K562 (cell line): ENCODE measurements at regions not wholly inside any gene's neighbourhood (a gene's known extent, or its start where the extent isn't known, plus 50 kb on each side); places are given as distances from the start of the nearest gene placed in this dataset.

ENCODE experiments used
- ATAC-seq: fragments of 200-7000 bp; cut with Tn5 transposase; 3 replicates; pipeline ENCODE4 v1.9.1; 2020; ENCODE audit warnings: moderate library complexity
- BruUV-seq: library from RNA; stranded (reverse); fragments of 400-500 nt; replicated peaks from 2 replicates; lab custom pipeline; 2021; lab: Mats Ljungman, UMichigan
- CTCF ChIA-PET: fragments of 300-600 bp; formaldehyde crosslinking; extraction: SDS; loops from one replicate; lab custom pipeline; 2021; ENCODE audit warnings: low intra/inter-chr PET ratio; lab: Yijun Ruan, JAX
- POLR2A ChIA-PET: fragments of 300-600, 350-650 bp; sonication (Branson Sonifier 250); formaldehyde crosslinking; extraction: SDS; loops from one replicate; lab custom pipeline; 2021; ENCODE audit warnings: antibody characterized with exemption, inconsistent platforms; lab: Yijun Ruan, JAX
- DNase-seq, 4 experiments: peaks; one replicate each; pipeline versions ENCODE4 v3.0.0 to v3.0.0-alpha.2; 2011 to 2018; ENCODE audit warnings: low spot score in 3 of 4, mixed read lengths in 3 of 4; ENCODE audit errors: extremely low read depth in 1 of 4
- FAIRE-seq: peaks from 2 replicates; lab custom pipeline; 2011; peaks lifted over from hg19 to GRCh38; lab: Jason Lieb, UNC
- H2AFZ ChIP-seq: 2 replicates; pipeline ENCODE4 v1.6.0; 2011; ENCODE audit warnings: low read depth, low read length, control low read depth, inconsistent platforms
- H3K27ac ChIP-seq: fragments of 200-600 bp; 3 replicates; pipeline ENCODE4 v1.8.0; 2011; ENCODE audit warnings: low read depth, mild to moderate bottlenecking, control low read depth, inconsistent platforms, low read length, moderate library complexity, mixed read lengths; ENCODE audit errors: extremely low read depth
- H3K27me3 ChIP-seq, 2 experiments: fragments of 300-600 bp in 1 of 2; 2 replicates in 1 of 2; 3 replicates in 1 of 2; pipeline versions ENCODE4 v1.6.0 to v1.8.0; 2011; ENCODE audit warnings: inconsistent platforms in 2 of 2, low read length in 2 of 2, mild to moderate bottlenecking in 1 of 2, mixed read lengths in 1 of 2, moderate library complexity in 1 of 2; ENCODE audit not compliant: control insufficient read depth in 2 of 2, insufficient read depth in 2 of 2
- H3K36me3 ChIP-seq: fragments of 300-600 bp; 3 replicates; pipeline ENCODE4 v1.8.0; 2011; ENCODE audit warnings: mild to moderate bottlenecking, low read length, inconsistent platforms; ENCODE audit not compliant: control insufficient read depth, insufficient read depth
- H3K4me1 ChIP-seq, 2 experiments: fragments of 200-600 bp in 1 of 2; replicated peaks in 1 of 2; 2 replicates in 1 of 2; 3 replicates in 1 of 2; pipeline versions ENCODE4 v1.5.1 to v1.8.0; 2011; ENCODE audit warnings: inconsistent platforms in 2 of 2, low read length in 2 of 2, mild to moderate bottlenecking in 1 of 2, mixed read lengths in 1 of 2, moderate library complexity in 1 of 2; ENCODE audit not compliant: control insufficient read depth in 2 of 2, insufficient read depth in 2 of 2
- H3K4me2 ChIP-seq: 2 replicates; pipeline ENCODE4 v1.6.1; 2011; ENCODE audit warnings: low read length, control low read depth, inconsistent platforms, mixed read lengths; ENCODE audit not compliant: insufficient read depth
- H3K4me3 ChIP-seq: fragments of 200-600 bp; sonication (generic), shearing (Covaris generic); 2 replicates; pipeline ENCODE4 v1.5.1; 2016; ENCODE audit warnings: control low read depth, inconsistent platforms
- H3K79me2 ChIP-seq: fragments of 200-600 bp; 3 replicates; pipeline ENCODE4 v1.8.0; 2011; ENCODE audit warnings: low read length, inconsistent platforms; ENCODE audit not compliant: control insufficient read depth, insufficient read depth
- H3K9ac ChIP-seq, 2 experiments: 2 replicates each; pipeline versions ENCODE4 v1.6.0 to v1.6.1; 2011; ENCODE audit warnings: low read depth in 2 of 2, low read length in 2 of 2, control low read depth in 1 of 2, inconsistent platforms in 1 of 2, mild to moderate bottlenecking in 1 of 2, mixed read lengths in 1 of 2; ENCODE audit not compliant: insufficient read depth in 1 of 2
- H3K9me1 ChIP-seq: one replicate; pipeline ENCODE4 v1.6.0; 2011; ENCODE audit warnings: inconsistent platforms, mild to moderate bottlenecking, low read length, moderate library complexity; ENCODE audit not compliant: control insufficient read depth, insufficient read depth
- H3K9me3 ChIP-seq: replicated peaks from 2 replicates; pipeline ENCODE4 v1.5.1; 2011; ENCODE audit warnings: low read depth, low read length, inconsistent platforms; ENCODE audit not compliant: control insufficient read depth, insufficient read depth
- H4K20me1 ChIP-seq: replicated peaks from 2 replicates; pipeline ENCODE4 v1.6.1; 2011; ENCODE audit warnings: low read length, inconsistent platforms, mixed read lengths; ENCODE audit not compliant: control insufficient read depth, insufficient read depth
- FOSL1 ChIP-seq: fragments of 200-800 bp; sonication (Bioruptor generic); conservative IDR thresholded peaks from 2 replicates; pipeline ENCODE4 v1.6.1; 2016; ENCODE audit warnings: missing genetic modification characterization, missing compliant biosample characterization
- GATAD2B ChIP-seq: fragments of 450-650 bp; IDR thresholded peaks from 2 replicates; pipeline ENCODE4 v1.6.1; 2017; ENCODE audit warnings: mild to moderate bottlenecking, borderline replicate concordance
- JUN ChIP-seq, 2 experiments: sonication (generic) in 1 of 2; formaldehyde crosslinking in 1 of 2; IDR thresholded peaks; 2 replicates each; pipeline versions ENCODE4 v1.6.1 to v1.8.0; 2012 to 2022; ENCODE audit warnings: borderline replicate concordance in 2 of 2, mild to moderate bottlenecking in 2 of 2, improper control_type of control experiment in 1 of 2, low read depth in 1 of 2, low read length in 1 of 2, missing genetic modification reagents in 1 of 2
- KAT8 ChIP-seq: fragments of 450-650 bp; IDR thresholded peaks from 2 replicates; pipeline ENCODE4 v1.6.1; 2016; ENCODE audit warnings: low read depth, mild to moderate bottlenecking
- KDM5B ChIP-seq: fragments of 200-600 bp; sonication (generic); IDR thresholded peaks from 2 replicates; pipeline ENCODE4 v1.6.1; 2012; ENCODE audit warnings: low read depth, mild to moderate bottlenecking, moderate library complexity, low read length, control low read depth, inconsistent platforms; ENCODE audit not compliant: insufficient replicate concordance
- MCM3 ChIP-seq: fragments of 450-650 bp; IDR thresholded peaks from 2 replicates; pipeline ENCODE4 v1.6.1; 2016
- MTA2 ChIP-seq: fragments of 450-650 bp; IDR thresholded peaks from 2 replicates; pipeline ENCODE4 v1.6.1; 2016; ENCODE audit warnings: low read depth
- MYNN ChIP-seq, 2 experiments: sonication (generic); formaldehyde crosslinking in 1 of 2; IDR thresholded peaks; 2 replicates each; pipeline versions ENCODE4 v1.5.0 to v1.6.1; 2016 to 2020; ENCODE audit warnings: antibody characterized with exemption in 1 of 2, missing genetic modification reagents in 1 of 2
- PBX2 ChIP-seq, 2 experiments: IDR thresholded peaks in 1 of 2; conservative IDR thresholded peaks in 1 of 2; 2 replicates each; pipeline ENCODE4 v1.6.1; 2016; ENCODE audit warnings: low read depth in 2 of 2, mild to moderate bottlenecking in 1 of 2, missing compliant biosample characterization in 1 of 2, missing genetic modification characterization in 1 of 2, moderate library complexity in 1 of 2
- RAD21 ChIP-seq, 2 experiments: fragments of 250-450 bp in 1 of 2; fragments of 450-650 bp in 1 of 2; sonication (Bioruptor Pico) in 1 of 2; formaldehyde crosslinking in 1 of 2; IDR thresholded peaks in 1 of 2; conservative IDR thresholded peaks in 1 of 2; 2 replicates each; pipeline versions ENCODE4 v1.4.0 to v1.8.0; 2020 to 2022; ENCODE audit warnings: mild to moderate bottlenecking in 2 of 2, moderate library complexity in 1 of 2
- SREBF2 ChIP-seq: sonication (generic); formaldehyde crosslinking; IDR thresholded peaks from 2 replicates; pipeline ENCODE4 v1.4.0; 2020; ENCODE audit warnings: mild to moderate bottlenecking, missing genetic modification reagents
- SUPT5H ChIP-seq: fragments of 450-650 bp; IDR thresholded peaks from 2 replicates; pipeline ENCODE4 v1.6.1; 2016
- ZNF239 ChIP-seq: fragments of 250-450 bp; sonication (Bioruptor Pico); IDR thresholded peaks from 2 replicates; pipeline ENCODE4 v1.4.0; 2020; ENCODE audit warnings: mild to moderate bottlenecking
- ZNF699 ChIP-seq: fragments of 250-450 bp; sonication (Bioruptor Pico); IDR thresholded peaks from 2 replicates; pipeline ENCODE4 v1.8.0; 2021; ENCODE audit warnings: mild to moderate bottlenecking, moderate library complexity; ENCODE audit not compliant: insufficient replicate concordance
- ZNF780A ChIP-seq: fragments of 250-450 bp; sonication (Bioruptor Pico); IDR thresholded peaks from 2 replicates; pipeline ENCODE4 v1.5.0; 2021; ENCODE audit warnings: mild to moderate bottlenecking
- in situ Hi-C: fragments of 300-500 bp; cut with MboI; formaldehyde crosslinking; loops from 4 replicates; pipeline ENCODE4 v1.15.0; 2018; ENCODE audit warnings: inconsistent platforms, mixed read lengths
- intact Hi-C: fragments of 100-400 bp; cut with micrococcal nuclease; formaldehyde crosslinking; loops from 2 replicates; pipeline ENCODE4 v1.14.2; 2022
- TF ChIP-seq, protein P1 (sequence below): fragments of 250-450 bp; sonication (Bioruptor Pico); IDR thresholded peaks from 2 replicates; pipeline ENCODE4 v1.5.0; 2022; ENCODE audit warnings: mild to moderate bottlenecking
- TF ChIP-seq, protein P2 (sequence below): fragments of 250-450 bp; sonication (Bioruptor Pico); IDR thresholded peaks from 2 replicates; pipeline ENCODE4 v1.4.0; 2020; ENCODE audit warnings: mild to moderate bottlenecking

GRCh38 chrX:40809210-40809609, 73.9 kb upstream of the MED14 start:
- Histone ChIP-seq H3K9me1 (no peaks in the 10 kb centered on the region), H3K4me2 (no peak overlapping the region), H3K27me3 (no peaks in the 10 kb centered on the region), H3K4me3 (no peak overlapping the region), H3K4me1 (peaks cover 4 to 11% of the 10 kb centered on the region in 2 experiments; a peak in 4 of 5 replicates), H2AFZ (no peak overlapping the region), H3K9me3 (no peaks in the 10 kb centered on the region), H3K27ac (no peak overlapping the region; the same call in 2 of the 3 replicates), H3K79me2 (no peaks in the 10 kb centered on the region), H3K36me3 (no peaks in the 10 kb centered on the region), H4K20me1 (no peaks in the 10 kb centered on the region), H3K9ac (no peak overlapping the region)
- FAIRE-seq, result no peak
- ChIA-PET CTCF (no interaction called here), POLR2A (interaction anchor here (0.7 kb wide), 1 partner anchor 29 kb away, joined by 3 read pairs; no protein-coding TSS in a partner anchor)
- ATAC-seq, result no peak
- peak in 1 of 4 experiments; percentile 11 for DNase-seq
- intact Hi-C loops (loop anchor here (10.0 kb wide), 2 partner anchors 116 to 306 kb away; no protein-coding TSS in a partner anchor), in situ Hi-C loops (no loop called here)
- no TSS peak for BruUV-seq
- TF ChIP-seq ZNF699 (no peak), PBX2 (CRISPR knock-in tag; IDR thresholded peaks at IDR 0.05; ENCODE audit: low read depth) (no peak), PBX2 (tag; conservative IDR thresholded peaks at IDR 0.05; ENCODE audit: low read depth) (no peak), JUN (IDR thresholded peaks at IDR 0.05; ENCODE audit: borderline replicate concordance, low read depth, low read length) (0 out of 2 replicates have a peak, but pooled peaks have one; percentile 10), JUN (CRISPR knock-in tag; IDR thresholded peaks at IDR 0.05; ENCODE audit: borderline replicate concordance) (no peak), SREBF2 (no peak), RAD21 (CRISPR knock-in tag; conservative IDR thresholded peaks at IDR 0.05 in 1 of 2, IDR thresholded peaks at IDR 0.05 in 1 of 2) (no peak), KDM5B (no peak), MTA2 (no peak), MCM3 (no peak), ZNF239 (no peak), FOSL1 (peak; percentile 66), GATAD2B (no peak), MYNN (IDR thresholded peaks at IDR 0.05) (no peak), MYNN (CRISPR knock-in tag; IDR thresholded peaks at IDR 0.05) (no peak), SUPT5H (no peak), KAT8 (no peak), ZNF780A (CRISPR knock-in tag) (no peak)
- TF ChIP-seq, protein P1, sequence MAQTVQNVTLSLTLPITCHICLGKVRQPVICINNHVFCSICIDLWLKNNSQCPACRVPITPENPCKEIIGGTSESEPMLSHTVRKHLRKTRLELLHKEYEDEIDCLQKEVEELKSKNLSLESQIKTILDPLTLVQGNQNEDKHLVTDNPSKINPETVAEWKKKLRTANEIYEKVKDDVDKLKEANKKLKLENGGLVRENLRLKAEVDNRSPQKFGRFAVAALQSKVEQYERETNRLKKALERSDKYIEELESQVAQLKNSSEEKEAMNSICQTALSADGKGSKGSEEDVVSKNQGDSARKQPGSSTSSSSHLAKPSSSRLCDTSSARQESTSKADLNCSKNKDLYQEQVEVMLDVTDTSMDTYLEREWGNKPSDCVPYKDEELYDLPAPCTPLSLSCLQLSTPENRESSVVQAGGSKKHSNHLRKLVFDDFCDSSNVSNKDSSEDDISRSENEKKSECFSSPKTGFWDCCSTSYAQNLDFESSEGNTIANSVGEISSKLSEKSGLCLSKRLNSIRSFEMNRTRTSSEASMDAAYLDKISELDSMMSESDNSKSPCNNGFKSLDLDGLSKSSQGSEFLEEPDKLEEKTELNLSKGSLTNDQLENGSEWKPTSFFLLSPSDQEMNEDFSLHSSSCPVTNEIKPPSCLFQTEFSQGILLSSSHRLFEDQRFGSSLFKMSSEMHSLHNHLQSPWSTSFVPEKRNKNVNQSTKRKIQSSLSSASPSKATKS (CRISPR knock-in tag), result no peak
- TF ChIP-seq, protein P2, sequence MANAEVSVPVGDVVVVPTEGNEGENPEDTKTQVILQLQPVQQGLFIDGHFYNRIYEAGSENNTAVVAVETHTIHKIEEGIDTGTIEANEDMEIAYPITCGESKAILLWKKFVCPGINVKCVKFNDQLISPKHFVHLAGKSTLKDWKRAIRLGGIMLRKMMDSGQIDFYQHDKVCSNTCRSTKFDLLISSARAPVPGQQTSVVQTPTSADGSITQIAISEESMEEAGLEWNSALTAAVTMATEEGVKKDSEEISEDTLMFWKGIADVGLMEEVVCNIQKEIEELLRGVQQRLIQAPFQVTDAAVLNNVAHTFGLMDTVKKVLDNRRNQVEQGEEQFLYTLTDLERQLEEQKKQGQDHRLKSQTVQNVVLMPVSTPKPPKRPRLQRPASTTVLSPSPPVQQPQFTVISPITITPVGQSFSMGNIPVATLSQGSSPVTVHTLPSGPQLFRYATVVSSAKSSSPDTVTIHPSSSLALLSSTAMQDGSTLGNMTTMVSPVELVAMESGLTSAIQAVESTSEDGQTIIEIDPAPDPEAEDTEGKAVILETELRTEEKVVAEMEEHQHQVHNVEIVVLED, result no peak
